Activated CD8-positive, alpha-beta memory T cell treated with anti-CD3 and anti-CD28 coated beads for 48 hours (primary cell): ENCODE measurements at regions not wholly inside any gene's neighbourhood (a gene's known extent, or its start where the extent isn't known, plus 50 kb on each side); places are given as distances from the start of the nearest gene placed in this dataset.
"Not testable (repeated sequence)": the region's sequence is repeated elsewhere in the genome, so short reads cannot be mapped to it uniquely, and the experiment has no call there.

Experiments used
- DNase-seq, 3 experiments: peaks; one replicate each; pipeline ENCODE4 v3.0.0-alpha.2; 2020; ENCODE audit warnings: low read depth in 2 of 3, low spot score in 2 of 3

DNA sequence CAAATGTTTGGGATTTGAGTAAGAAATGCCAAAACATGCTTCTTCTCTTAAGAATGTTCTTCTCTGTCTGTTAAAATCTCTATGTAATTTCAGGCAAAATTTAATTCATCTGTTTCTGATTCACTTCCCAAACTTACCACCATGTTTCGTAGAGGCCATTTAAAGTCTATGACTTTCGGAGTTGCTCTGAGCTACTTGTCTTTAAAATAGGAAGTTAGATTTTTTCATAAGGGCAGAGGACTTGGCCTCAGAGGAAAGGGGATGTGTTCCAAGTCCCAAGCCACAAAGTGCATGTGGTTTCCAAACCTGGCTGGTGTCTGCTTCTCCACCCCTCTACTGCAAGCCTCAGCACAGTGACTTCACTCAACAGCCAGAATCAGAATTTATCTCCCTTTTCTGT is 111.3 kb upstream of the ADRA1B start:
- no peak for DNase-seq

GRCh38 chr5:159807135-159807534 is 109.1 kb upstream of the ADRA1B start:
- DNase-seq: not testable (repeated sequence)

DNA sequence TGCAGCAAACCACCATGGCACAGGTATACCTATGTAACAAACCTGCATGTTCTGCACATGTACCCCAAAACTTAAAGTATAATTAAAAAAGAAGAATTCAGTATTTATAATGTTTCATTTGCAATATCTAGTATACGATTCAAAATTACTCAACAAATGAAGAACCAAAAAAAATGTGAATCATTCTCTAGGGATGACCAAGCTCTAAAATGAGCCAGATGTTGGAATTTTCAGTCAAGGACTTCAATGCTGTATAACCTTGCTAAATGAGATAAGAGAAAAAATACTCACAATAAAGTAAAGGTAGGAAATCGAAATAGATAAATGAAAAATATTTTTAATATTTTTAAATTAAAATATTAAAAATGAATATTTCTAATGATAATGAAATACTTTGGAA is 108.7 kb upstream of the ADRA1B start:
- no peak for DNase-seq

GRCh38 chr5:159811712-159812111 is 104.6 kb upstream of the ADRA1B start:
- DNase-seq: no peak

- not testable (repeated sequence) for DNase-seq
These were observed 103.5 kb upstream of the ADRA1B start for GRCh38 chr5:159812759-159813158.

DNA sequence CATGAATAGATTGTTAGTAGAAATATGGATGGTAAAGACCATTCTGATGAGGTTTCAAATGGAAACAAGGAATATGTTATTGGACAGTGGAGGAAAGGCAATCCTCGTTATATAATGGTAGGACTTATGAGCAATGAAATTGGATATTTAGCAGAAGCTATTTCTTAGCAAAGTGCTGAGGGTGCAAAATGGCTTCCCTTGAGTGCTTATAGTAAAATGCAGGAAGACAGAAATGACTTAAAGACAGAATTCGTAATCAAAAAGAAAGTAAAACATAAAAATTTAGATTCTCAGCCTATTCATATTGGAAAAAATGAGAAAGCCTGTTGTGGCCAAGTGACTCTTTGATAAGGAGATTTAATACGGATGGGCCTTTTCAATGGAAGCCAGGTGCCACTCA is 102.1 kb upstream of the ADRA1B start:
- no peak for DNase-seq

DNA sequence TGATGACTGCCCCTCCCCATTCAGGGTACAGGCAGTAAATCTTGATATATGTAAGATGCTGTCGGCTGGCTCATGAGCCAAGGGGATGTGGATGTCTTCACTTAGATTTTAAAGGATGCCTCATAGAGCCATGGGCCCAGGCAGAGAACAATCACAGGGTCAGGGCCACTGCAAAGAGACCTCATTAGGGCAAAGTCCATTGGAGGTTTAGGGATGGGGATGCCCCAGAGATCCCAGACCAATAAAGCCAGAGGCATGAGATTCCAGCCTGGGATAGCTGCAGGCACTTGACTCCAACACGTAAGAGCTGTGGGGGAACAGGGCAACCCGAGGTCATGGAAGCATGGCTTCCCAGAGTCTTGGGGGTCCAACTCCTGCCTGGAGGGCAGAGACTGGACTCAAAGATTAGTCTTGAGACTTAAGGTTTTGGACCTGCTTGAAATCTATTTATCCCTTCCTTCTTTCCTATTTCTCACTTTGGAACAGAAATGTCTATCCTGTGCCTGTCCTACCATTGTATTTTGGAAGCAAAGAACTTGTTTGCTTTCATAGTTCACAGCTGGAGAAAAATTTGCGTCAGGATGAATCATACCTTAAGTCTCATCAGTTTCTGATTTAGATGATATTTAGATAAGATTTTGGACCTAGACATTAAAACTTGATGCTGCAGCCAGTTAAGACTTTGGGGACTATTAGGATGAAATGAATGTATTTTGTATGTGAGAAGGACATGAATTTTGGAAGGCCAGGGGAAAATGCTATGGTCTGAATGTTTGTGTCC is 101.3 kb upstream of the ADRA1B start:
- no peak for DNase-seq

DNA sequence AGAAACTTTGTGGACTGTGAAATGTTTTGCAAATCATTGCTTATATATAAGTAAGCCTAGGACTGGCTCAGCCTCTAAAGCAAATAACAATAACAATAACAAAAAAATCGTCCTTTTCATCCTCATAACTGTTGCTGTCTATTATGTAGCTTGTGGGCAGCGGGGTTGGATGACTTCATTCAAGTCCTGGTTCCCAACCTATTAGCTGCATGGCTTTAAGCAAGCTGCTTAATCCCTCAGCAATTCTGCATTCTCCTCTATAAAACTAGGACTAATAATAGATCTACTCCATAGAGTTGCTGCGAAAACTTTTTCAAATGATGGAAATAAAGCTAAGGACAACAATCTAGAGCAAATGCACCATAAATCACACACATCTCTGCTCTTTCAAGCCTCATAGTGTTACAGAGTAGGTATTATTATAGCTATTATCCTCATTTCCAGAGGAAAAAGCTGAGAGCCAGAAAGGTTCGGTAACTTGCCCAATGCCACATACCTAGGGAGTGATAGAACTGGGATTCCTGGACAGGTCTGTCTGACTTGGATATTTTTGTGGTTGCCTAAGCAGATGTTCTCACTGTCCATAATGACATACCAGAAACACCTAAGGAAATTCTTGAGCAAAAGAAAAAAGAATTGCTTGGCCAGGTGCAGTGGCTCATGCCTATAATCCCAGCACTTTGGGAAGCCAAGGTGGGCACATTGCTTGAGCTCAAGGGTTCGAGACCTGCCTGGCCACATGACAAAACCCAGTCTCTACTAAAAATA is 98.8 kb upstream of the ADRA1B start:
- no peak for DNase-seq

DNA sequence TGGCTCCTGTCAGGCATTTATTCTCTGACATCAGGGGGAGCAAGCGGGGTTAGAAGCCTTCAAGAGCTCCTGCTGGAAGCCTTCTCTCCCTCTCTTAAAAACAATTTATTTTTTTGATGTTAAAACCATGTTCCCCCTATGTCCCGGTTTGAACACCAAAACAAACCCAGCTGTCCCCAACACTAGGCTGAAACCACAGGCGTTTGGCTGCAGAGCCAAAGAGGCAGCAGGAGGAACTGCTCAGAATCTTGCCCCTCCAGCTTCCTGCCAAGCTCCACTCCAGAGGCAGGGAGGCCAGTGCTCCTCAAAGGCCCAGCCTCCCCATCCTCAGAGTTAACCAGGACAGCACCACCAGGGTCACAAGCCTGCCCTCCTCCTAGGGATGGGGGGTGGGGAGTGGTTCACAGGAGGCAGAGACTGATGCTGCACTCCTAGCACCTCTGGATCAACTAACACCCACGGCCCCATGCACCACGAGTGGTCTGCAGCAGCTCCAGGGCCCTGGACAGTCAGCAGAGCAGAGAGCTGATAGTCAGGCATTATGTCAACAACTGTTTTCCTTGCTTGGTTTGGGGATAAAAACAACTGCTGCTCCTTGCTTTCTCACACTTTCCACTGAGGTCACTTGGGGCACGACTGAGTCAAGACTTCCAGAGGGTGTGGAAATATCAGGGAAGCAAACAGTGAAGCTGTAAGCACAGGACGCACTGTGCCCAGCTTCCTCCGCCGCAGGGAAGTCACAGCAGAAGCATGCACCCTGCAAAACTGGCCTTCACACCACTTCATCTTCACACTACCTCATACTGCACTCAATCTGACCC is 96.5 kb upstream of the ADRA1B start:
- no peak for DNase-seq

GRCh38 chr5:159820692-159821091 is 95.6 kb upstream of the ADRA1B start:
- no peak for DNase-seq

DNA sequence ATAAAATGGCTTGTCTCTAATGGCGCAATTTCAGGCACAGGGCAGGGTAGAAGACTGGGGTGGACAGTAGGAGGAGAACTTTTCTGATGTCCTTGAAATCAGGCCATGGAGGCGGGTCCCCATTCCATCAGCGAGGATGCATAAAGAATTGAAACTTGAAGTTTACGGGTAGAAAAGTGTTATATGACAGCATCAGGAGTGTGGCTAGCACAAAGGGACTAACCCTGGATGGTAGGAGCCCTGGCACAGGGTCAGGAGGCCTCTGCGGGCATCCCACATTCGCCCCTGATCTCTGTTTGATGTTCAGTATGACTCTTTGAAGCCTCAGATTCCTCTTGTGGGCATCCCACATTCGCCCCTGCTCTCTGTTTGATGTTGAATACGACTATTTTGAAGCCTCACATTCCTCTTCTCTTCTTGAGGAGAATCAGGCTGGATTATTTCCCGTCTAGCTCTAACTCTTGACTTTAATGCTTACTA is 94.8 kb upstream of the ADRA1B start:
- no peak for DNase-seq

DNA sequence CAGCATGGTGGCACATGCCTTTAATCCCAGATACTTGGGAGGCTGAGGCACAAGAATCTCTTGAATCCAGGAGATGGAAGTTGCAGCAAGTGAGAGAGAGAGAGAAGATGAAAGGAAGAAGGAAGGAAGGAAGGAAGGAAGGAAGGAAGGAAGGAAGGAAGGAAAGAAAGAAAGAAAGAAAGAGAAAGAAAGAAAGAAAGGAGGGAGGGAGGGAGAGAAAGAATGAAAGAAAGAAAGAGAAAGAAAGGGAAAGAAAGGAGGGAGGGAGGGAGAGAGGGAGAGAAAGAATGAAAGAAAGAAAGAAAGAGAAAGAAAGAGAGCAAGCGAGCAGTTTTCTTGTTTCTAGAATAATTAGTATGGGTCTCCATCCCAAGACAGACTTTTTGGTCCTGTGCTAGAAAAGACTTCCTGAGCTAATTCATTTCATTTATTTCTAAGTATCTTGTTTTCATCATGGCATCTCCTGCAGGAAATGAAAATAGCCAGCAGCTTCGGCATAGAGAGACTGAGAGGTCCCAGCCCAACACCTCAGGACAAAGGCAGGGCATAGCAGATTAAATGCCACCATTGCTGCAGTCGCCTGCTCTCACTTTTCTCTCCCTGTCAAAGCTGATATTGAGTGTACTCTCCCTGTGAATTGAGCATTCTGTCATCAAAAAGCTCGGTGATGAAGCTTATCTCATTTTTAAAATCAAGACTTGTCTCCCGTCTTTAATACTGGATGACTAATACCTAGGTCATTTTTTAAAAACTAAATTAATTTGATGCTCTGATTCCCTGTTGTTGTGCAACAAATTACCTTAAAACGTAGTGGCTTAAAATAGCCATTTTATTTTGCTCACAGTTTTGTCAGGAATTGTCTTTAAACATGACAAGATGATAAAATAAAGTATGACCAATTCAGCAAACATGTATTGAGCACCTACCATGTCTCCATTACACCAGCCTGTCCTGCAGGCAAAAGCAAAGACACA is 91.8 kb upstream of the ADRA1B start:
- DNase-seq: no peak

GRCh38 chr5:159825551-159826051 is 90.7 kb upstream of the ADRA1B start:
- no peak for DNase-seq

DNA sequence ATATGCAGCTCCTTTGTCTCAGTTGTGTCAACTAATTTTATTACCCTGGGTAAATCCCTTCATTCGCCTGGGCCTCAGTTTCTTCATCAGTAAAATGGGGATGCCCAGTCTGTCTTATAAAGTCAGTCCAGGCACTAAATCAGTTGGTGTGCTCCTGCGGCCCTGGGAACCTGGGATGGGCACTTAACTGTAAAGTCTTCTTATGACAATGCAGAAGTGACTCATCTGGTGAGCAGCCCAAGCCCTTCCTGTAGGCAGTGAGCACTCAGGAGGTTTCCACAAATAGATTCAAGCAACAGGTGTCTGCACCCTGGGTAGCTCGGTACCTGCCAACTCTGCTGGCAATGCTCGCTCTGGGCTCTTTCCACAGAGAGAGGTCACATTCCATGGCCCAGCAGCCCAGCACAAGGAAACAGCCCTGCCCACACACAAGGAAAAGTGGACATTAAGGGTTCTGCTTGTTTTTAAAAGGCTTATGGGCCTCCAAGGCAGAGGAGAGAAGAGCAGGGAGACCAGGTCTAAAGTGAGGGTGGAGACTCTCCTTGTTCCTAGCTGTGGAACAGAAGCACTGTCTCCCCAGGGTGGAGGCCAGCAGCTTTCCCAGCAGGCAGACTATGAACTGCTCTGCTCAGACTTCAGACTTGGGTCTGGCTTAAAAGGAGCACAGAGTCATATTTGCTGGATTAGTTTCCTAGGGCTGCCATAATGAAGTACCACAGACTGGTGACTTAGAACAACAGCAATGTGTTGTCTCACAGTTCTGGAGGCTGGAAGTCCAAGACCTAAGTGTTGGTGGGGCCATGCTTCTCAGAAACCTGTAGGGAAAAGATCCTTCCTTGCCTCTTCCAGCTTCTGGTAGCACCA is 89.7 kb upstream of the ADRA1B start:
- no peak for DNase-seq

GRCh38 chr5:159827861-159828260 is 88.4 kb upstream of the ADRA1B start:
- DNase-seq: no peak

DNA sequence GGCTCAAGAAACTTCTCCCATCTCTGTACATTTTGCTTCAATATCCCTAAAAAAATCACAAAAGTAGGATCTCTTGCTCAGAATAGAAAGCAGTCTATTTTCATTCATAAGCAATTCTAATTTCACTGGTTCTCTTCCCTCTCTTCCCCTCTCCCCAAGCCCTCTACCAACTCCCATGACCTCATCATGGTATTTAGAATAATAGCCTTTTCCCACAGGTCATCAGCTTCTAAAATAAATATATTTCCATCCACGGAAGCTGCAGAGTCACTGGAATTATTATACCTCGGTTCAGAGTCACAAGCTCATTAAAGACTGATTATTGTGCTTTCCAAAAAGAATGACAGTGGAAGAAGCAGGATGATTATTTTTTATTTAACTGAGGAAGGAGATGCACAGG is 84.2 kb upstream of the ADRA1B start:
- DNase-seq: no peak

GRCh38 chr5:159833088-159833487 is 83.2 kb upstream of the ADRA1B start:
- DNase-seq: no peak

GRCh38 chr5:159833846-159834245 is 82.4 kb upstream of the ADRA1B start:
- DNase-seq: no peak

DNA sequence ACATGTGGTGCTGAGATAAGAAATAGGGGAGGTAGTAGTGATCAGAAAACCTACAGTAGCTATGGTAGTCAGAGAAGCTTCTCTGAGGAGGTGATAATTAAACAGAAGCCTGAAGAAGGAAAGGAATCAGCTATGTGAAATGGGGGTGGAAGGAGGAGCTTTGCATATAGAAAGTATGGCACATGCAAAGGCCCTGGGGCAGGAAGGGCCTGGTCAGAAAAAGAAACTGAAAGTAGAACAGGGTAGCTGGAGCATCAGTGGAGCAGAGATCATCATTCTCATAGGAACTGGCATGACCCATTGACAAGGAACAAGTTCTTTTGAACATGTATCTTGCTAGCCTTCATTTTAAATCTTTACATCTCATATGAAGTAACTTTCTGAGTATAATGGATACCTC is 80.7 kb upstream of the ADRA1B start:
- no peak for DNase-seq
